H1 (cell line): ENCODE measurements at regions not wholly inside any gene's neighbourhood (a gene's known extent, or its start where the extent isn't known, plus 50 kb on each side); places are given as distances from the start of the nearest gene placed in this dataset.

ENCODE experiments used
- CTCF ChIA-PET: fragments of 300-600 bp; sonication (Branson Sonifier 250); formaldehyde crosslinking; loops from one replicate; lab custom pipeline; 2021; ENCODE audit not compliant: partially characterized antibody; lab: Charles Lee
- POLR2A ChIA-PET: fragments of 300-600 bp; sonication (Branson Sonifier 250); formaldehyde crosslinking; loops from one replicate; lab custom pipeline; 2021; ENCODE audit warnings: inconsistent platforms; ENCODE audit not compliant: partially characterized antibody; lab: Charles Lee
- DNase-seq, 2 experiments: peaks; one replicate each; pipeline versions ENCODE4 v3.0.0 to v3.0.0-alpha.2; 2010 to 2022; ENCODE audit warnings: low spot score in 2 of 2, low read depth in 1 of 2, mixed read lengths in 1 of 2
- FAIRE-seq: peaks from 2 replicates; lab custom pipeline; 2011; peaks lifted over from hg19 to GRCh38; lab: Jason Lieb, UNC
- H2AFZ ChIP-seq: 2 replicates; pipeline ENCODE4 v1.8.1; 2012; ENCODE audit warnings: low read length, inconsistent platforms
- H2AK5ac ChIP-seq: 2 replicates; pipeline ENCODE4 v1.6.1; 2013; ENCODE audit warnings: low read depth, low read length
- H2BK120ac ChIP-seq: replicated peaks from 2 replicates; pipeline ENCODE3; 2013; ENCODE audit warnings: low read depth, low read length, inconsistent platforms
- H2BK12ac ChIP-seq: 2 replicates; pipeline ENCODE4 v1.6.1; 2013; ENCODE audit warnings: low read depth, low read length
- H2BK15ac ChIP-seq: 2 replicates; pipeline ENCODE4 v1.6.1; 2013; ENCODE audit warnings: low read length
- H2BK20ac ChIP-seq: 2 replicates; pipeline ENCODE4 v1.6.1; 2013; ENCODE audit warnings: low read length
- H2BK5ac ChIP-seq: 2 replicates; pipeline ENCODE4 v1.6.1; 2013; ENCODE audit warnings: low read depth, low read length
- H3K14ac ChIP-seq: 2 replicates; pipeline ENCODE4 v1.6.1; 2013; ENCODE audit warnings: inconsistent platforms; ENCODE audit not compliant: insufficient read length
- H3K18ac ChIP-seq: 2 replicates; pipeline ENCODE4 v1.6.1; 2013; ENCODE audit warnings: low read length; ENCODE audit errors: extremely low read depth
- H3K23ac ChIP-seq: 2 replicates; pipeline ENCODE4 v1.6.1; 2013; ENCODE audit warnings: inconsistent platforms; ENCODE audit not compliant: insufficient read length
- H3K23me2 ChIP-seq: 2 replicates; pipeline ENCODE4 v1.6.1; 2013; ENCODE audit warnings: low read depth, low read length
- H3K27ac ChIP-seq: 2 replicates; pipeline ENCODE4 v1.6.1; 2011; ENCODE audit warnings: low read depth, low read length, inconsistent platforms
- H3K27me3 ChIP-seq, 4 experiments: replicated peaks in 1 of 4; 1 replicate in 1 of 4; 2 replicates in 3 of 4; pipeline versions ENCODE4 v1.6.1 to v1.8.1; 2011 to 2013; ENCODE audit warnings: low read length in 3 of 4, mild to moderate bottlenecking in 3 of 4, inconsistent platforms in 2 of 4, mixed read lengths in 2 of 4, moderate library complexity in 1 of 4; ENCODE audit not compliant: control insufficient read depth in 3 of 4, insufficient read depth in 3 of 4; ENCODE audit errors: extremely low read depth in 1 of 4
- H3K36me3 ChIP-seq, 4 experiments: 2 replicates each; pipeline versions ENCODE4 v1.6.1 to v1.8.1; 2011 to 2013; ENCODE audit warnings: mild to moderate bottlenecking in 4 of 4, low read length in 3 of 4, moderate library complexity in 2 of 4, control low read depth in 1 of 4, inconsistent platforms in 1 of 4; ENCODE audit not compliant: insufficient read depth in 4 of 4, control insufficient read depth in 2 of 4
- H3K4ac ChIP-seq: replicated peaks from 2 replicates; pipeline ENCODE3; 2013; ENCODE audit warnings: low read length, low read depth, mixed read lengths, inconsistent platforms; ENCODE audit not compliant: insufficient read length
- H3K4me1 ChIP-seq, 4 experiments: replicated peaks in 1 of 4; 1 replicate in 1 of 4; 2 replicates in 3 of 4; pipeline versions ENCODE4 v1.6.1 to v1.8.1; 2011 to 2013; ENCODE audit warnings: low read length in 3 of 4, inconsistent platforms in 2 of 4, mixed read lengths in 1 of 4; ENCODE audit not compliant: insufficient read depth in 4 of 4, control insufficient read depth in 3 of 4
- H3K4me2 ChIP-seq, 2 experiments: 2 replicates each; pipeline versions ENCODE4 v1.6.1 to v1.8.1; 2011 to 2013; ENCODE audit warnings: low read depth in 2 of 2, low read length in 2 of 2, control low read depth in 1 of 2, inconsistent platforms in 1 of 2, mild to moderate bottlenecking in 1 of 2; ENCODE audit not compliant: insufficient read depth in 1 of 2
- H3K4me3 ChIP-seq, 4 experiments: fragments of 200-600, 300-600 bp in 1 of 4; sonication (generic), shearing (Covaris generic), sonication (Bioruptor Twin) in 1 of 4; 2 replicates each; pipeline versions ENCODE4 v1.5.1 to v1.8.1; 2011 to 2016; ENCODE audit warnings: low read length in 4 of 4, low read depth in 3 of 4, control low read depth in 2 of 4, inconsistent platforms in 2 of 4, mild to moderate bottlenecking in 2 of 4, mixed read lengths in 1 of 4, moderate library complexity in 1 of 4; ENCODE audit not compliant: insufficient read depth in 2 of 4; ENCODE audit errors: extremely low read depth in 1 of 4
- H3K56ac ChIP-seq: replicated peaks from 2 replicates; pipeline ENCODE3; 2013; ENCODE audit warnings: low read depth, mild to moderate bottlenecking, mixed read lengths, low read length, inconsistent platforms; ENCODE audit not compliant: insufficient read length
- H3K79me1 ChIP-seq: 2 replicates; pipeline ENCODE4 v1.6.1; 2013; ENCODE audit warnings: low read depth, low read length, control low read depth
- H3K79me2 ChIP-seq, 2 experiments: 2 replicates each; pipeline versions ENCODE4 v1.6.1 to v1.8.1; 2012 to 2013; ENCODE audit warnings: low read length in 2 of 2, mild to moderate bottlenecking in 2 of 2, inconsistent platforms in 1 of 2; ENCODE audit not compliant: insufficient read depth in 2 of 2, control insufficient read depth in 1 of 2
- H3K9ac ChIP-seq, 4 experiments: replicated peaks in 1 of 4; 1 replicate in 1 of 4; 2 replicates in 3 of 4; pipeline versions ENCODE4 v1.6.1 to v1.8.1; 2011 to 2013; ENCODE audit warnings: low read depth in 3 of 4, low read length in 3 of 4, control low read depth in 2 of 4, mild to moderate bottlenecking in 2 of 4, moderate library complexity in 2 of 4, inconsistent platforms in 1 of 4; ENCODE audit errors: extremely low read depth in 1 of 4
- H3K9me3 ChIP-seq, 2 experiments: 2 replicates each; pipeline versions ENCODE4 v1.6.1 to v1.8.1; 2012 to 2013; ENCODE audit warnings: mild to moderate bottlenecking in 2 of 2, moderate library complexity in 2 of 2, control low read depth in 1 of 2, inconsistent platforms in 1 of 2, low read depth in 1 of 2, low read length in 1 of 2, mixed read lengths in 1 of 2; ENCODE audit not compliant: insufficient read depth in 2 of 2
- H4K20me1 ChIP-seq, 2 experiments: replicated peaks in 1 of 2; 2 replicates each; pipeline versions ENCODE3 to v1.8.1; 2011 to 2013; ENCODE audit warnings: inconsistent platforms in 2 of 2, low read length in 2 of 2, mild to moderate bottlenecking in 1 of 2; ENCODE audit not compliant: insufficient read depth in 2 of 2, control insufficient read depth in 1 of 2
- H4K5ac ChIP-seq: 2 replicates; pipeline ENCODE4 v1.6.1; 2013; ENCODE audit warnings: low read length, low read depth, mixed read lengths, inconsistent platforms; ENCODE audit not compliant: insufficient read length
- H4K8ac ChIP-seq: 2 replicates; pipeline ENCODE4 v1.8.0; 2013; ENCODE audit warnings: mild to moderate bottlenecking, moderate library complexity, low read length, inconsistent platforms; ENCODE audit not compliant: insufficient read depth; ENCODE audit errors: extremely low read depth
- H4K91ac ChIP-seq: replicated peaks from 2 replicates; pipeline ENCODE3; 2013; ENCODE audit warnings: low read length, mixed read lengths, inconsistent platforms; ENCODE audit not compliant: insufficient read length
- CEBPB ChIP-seq: IDR thresholded peaks from 2 replicates; pipeline ENCODE4 v1.6.1; 2012; ENCODE audit warnings: low read depth, low read length
- GTF2F1 ChIP-seq: IDR thresholded peaks from 2 replicates; pipeline ENCODE4 v1.6.1; 2012; ENCODE audit warnings: low read depth, low read length, improper control_type of control experiment, borderline replicate concordance
- RFX5 ChIP-seq: IDR thresholded peaks from 2 replicates; pipeline ENCODE4 v1.6.1; 2011; ENCODE audit warnings: low read depth, low read length, improper control_type of control experiment, borderline replicate concordance
- SIN3A ChIP-seq, 2 experiments: IDR thresholded peaks in 1 of 2; conservative IDR thresholded peaks in 1 of 2; 2 replicates each; pipeline ENCODE4 v1.6.1; 2011 to 2012; ENCODE audit warnings: low read length in 2 of 2, improper control_type of control experiment in 1 of 2, low read depth in 1 of 2, mild to moderate bottlenecking in 1 of 2
- SP2 ChIP-seq: IDR thresholded peaks from 2 replicates; pipeline ENCODE4 v1.6.1; 2012; ENCODE audit warnings: mild to moderate bottlenecking, low read length, inconsistent platforms
- SUZ12 ChIP-seq: fragments of 200-600 bp; sonication (generic); IDR thresholded peaks from 2 replicates; pipeline ENCODE4 v1.6.1; 2012; ENCODE audit warnings: mild to moderate bottlenecking, inconsistent platforms, low read length, moderate library complexity, mixed read lengths
- TAF7 ChIP-seq: optimal IDR thresholded peaks from 2 replicates; pipeline ENCODE3; 2011; ENCODE audit warnings: low read depth, mild to moderate bottlenecking, inconsistent platforms, low read length, moderate library complexity, borderline replicate concordance
- TCF12 ChIP-seq: IDR thresholded peaks from 2 replicates; pipeline ENCODE4 v1.6.1; 2011; ENCODE audit warnings: low read depth, mild to moderate bottlenecking, low read length
- ZNF274 ChIP-seq: IDR thresholded peaks from 2 replicates; pipeline ENCODE4 v1.7.0; 2012; ENCODE audit warnings: low read length, borderline replicate concordance; ENCODE audit errors: extremely low read depth
- WGBS, 2 experiments: shearing (Covaris generic) in 1 of 2; methylation state at CpG; one replicate each; pipeline versions ENCODE4 v1.1.6 to v1.1.7; 2013 to 2015; ENCODE audit warnings: low lambda C conversion rate in 2 of 2, mixed read lengths in 2 of 2, inconsistent platforms in 1 of 2, low coverage in 1 of 2, missing lambda C conversion rate in 1 of 2; ENCODE audit not compliant: insufficient replicate concordance in 2 of 2, insufficient coverage in 1 of 2, insufficient read length in 1 of 2; ENCODE audit errors: extremely low coverage in 1 of 2, missing lambda C conversion rate in 1 of 2; 5-methylcytosine and 5-hydroxymethylcytosine counted together
- TF ChIP-seq, protein P1 (sequence below): IDR thresholded peaks from 2 replicates; pipeline ENCODE4 v1.6.1; 2012; ENCODE audit warnings: inconsistent platforms

DNA sequence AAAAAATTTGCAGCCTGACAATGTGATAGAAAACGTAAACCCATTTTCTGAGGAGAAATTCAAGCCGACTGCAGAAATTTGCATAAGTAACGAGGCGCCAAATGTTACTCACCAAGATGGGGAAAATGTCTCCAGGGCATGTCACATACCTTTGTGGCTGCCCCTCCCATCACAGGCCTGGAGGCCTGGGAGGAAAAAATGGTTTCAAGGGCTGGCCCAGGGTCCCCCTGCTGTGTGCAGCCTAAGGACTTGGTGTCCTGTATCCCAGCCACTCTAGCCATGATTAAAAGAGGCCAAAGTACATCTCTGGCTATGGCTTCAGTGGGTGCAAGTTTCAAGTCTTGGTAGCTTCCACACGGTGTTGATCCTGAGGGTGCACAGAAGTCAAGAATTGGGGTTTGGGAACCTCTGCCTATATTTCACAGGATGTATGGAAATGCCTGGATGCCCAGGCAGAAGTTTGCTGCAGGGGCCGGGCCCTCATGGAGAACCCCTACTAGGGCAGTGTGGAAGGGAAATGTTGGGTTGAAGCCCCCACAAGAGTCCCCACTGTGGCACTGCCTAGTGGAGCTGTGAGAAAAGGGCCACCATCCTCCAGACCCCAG lies 1842.3 kb downstream of the PCDH9 start:
- Histone ChIP-seq H3K4me2 (no peak overlapping the region), H3K4ac (no peak overlapping the region), H2BK5ac (no peak overlapping the region), H2BK12ac (no peak overlapping the region), H3K56ac (no peak overlapping the region), H4K8ac (no peak overlapping the region), H3K79me1 (no peaks in the 10 kb centered on the region), H3K23ac (no peak overlapping the region), H3K9ac (no peak overlapping the region), H3K27ac (no peak overlapping the region), H2AFZ (no peak overlapping the region), H3K36me3 (no peaks in the 10 kb centered on the region; a peak in 1 of 8 replicates), H3K23me2 (no peaks in the 10 kb centered on the region), H3K18ac (no peak overlapping the region), H3K27me3 (no peaks in the 10 kb centered on the region), H2AK5ac (no peak overlapping the region), H4K91ac (no peak overlapping the region), H3K4me3 (no peak overlapping the region), H3K9me3 (peaks cover 24 to 25% of the 10 kb centered on the region in 2 experiments), H3K14ac (no peak overlapping the region), H2BK120ac (no peak overlapping the region), H4K20me1 (no peaks in the 10 kb centered on the region), H3K79me2 (no peaks in the 10 kb centered on the region), H2BK15ac (no peak overlapping the region), H3K4me1 (no peaks in the 10 kb centered on the region), H4K5ac (no peak overlapping the region), H2BK20ac (no peak overlapping the region)
- FAIRE-seq = no peak
- TF ChIP-seq SUZ12 (no peak), TCF12 (no peak), CEBPB (no peak), RFX5 (no peak), SIN3A (conservative IDR thresholded peaks at IDR 0.05 in 1 of 2, IDR thresholded peaks at IDR 0.05 in 1 of 2; ENCODE audit: low read depth in 1 of 2, low read length in 2 of 2) (no peak), ZNF274 (no peak), GTF2F1 (no peak), SP2 (no peak), TAF7 (no peak)
- TF ChIP-seq, protein P1, sequence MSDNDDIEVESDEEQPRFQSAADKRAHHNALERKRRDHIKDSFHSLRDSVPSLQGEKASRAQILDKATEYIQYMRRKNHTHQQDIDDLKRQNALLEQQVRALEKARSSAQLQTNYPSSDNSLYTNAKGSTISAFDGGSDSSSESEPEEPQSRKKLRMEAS = no peak
- 83% methylated on average over 6 of the region's 6 CpGs; no CpG with 5 or more reads in 1 of the 2 experiments for WGBS, 2 experiments
- no peak for DNase-seq
- CTCF ChIA-PET = no interaction called here
- POLR2A ChIA-PET = no interaction called here
